ENCODE measurements at regions not wholly inside any gene's neighbourhood (a gene's known extent, or its start where the extent isn't known, plus 50 kb on each side); places are given as distances from the start of the nearest gene placed in this dataset.
"Not testable (repeated sequence)": the region's sequence is repeated elsewhere in the genome, so short reads cannot be mapped to it uniquely, and the experiment has no call there.

DNA sequence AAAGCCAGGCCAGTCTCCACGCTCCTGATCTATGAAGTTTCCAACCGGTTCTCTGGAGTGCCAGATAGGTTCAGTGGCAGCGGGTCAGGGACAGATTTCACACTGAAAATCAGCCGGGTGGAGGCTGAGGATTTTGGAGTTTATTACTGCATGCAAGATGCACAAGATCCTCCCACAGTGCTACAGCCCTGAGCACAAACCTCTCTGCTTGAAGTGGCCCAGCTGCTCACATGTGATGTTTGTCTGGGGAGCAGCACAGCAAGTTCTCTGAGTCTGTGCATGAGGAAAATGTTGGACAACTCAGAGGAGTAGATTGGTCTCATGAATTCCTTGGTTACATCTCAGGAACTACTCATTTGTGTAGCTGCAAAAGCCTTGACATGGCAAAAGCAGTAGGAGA, 1295.1 kb downstream of the RPIA start:
- TF ChIP-seq, protein P1, sequence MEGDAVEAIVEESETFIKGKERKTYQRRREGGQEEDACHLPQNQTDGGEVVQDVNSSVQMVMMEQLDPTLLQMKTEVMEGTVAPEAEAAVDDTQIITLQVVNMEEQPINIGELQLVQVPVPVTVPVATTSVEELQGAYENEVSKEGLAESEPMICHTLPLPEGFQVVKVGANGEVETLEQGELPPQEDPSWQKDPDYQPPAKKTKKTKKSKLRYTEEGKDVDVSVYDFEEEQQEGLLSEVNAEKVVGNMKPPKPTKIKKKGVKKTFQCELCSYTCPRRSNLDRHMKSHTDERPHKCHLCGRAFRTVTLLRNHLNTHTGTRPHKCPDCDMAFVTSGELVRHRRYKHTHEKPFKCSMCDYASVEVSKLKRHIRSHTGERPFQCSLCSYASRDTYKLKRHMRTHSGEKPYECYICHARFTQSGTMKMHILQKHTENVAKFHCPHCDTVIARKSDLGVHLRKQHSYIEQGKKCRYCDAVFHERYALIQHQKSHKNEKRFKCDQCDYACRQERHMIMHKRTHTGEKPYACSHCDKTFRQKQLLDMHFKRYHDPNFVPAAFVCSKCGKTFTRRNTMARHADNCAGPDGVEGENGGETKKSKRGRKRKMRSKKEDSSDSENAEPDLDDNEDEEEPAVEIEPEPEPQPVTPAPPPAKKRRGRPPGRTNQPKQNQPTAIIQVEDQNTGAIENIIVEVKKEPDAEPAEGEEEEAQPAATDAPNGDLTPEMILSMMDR (conservative IDR thresholded peaks at IDR 0.05), result not testable (repeated sequence)
- TF ChIP-seq EZH2 (IDR thresholded peaks at IDR 0.05; ENCODE audit: low read depth), result not testable (repeated sequence)
